HG03457 (cell line): ENCODE measurements at regions not wholly inside any gene's neighbourhood (a gene's known extent, or its start where the extent isn't known, plus 50 kb on each side); places are given as distances from the start of the nearest gene placed in this dataset.

Source experiments
- ATAC-seq: cut with Tn5 transposase; IDR thresholded peaks from one replicate; pipeline ENCODE4 v1.9.1; 2021; ENCODE audit warnings: moderate number of reproducible peaks; ENCODE audit not compliant: unreplicated experiment

- no peak for ATAC-seq
Measured at GRCh38 chr20:24077145-24077544, 88.6 kb upstream of the GGTLC1 start.

DNA sequence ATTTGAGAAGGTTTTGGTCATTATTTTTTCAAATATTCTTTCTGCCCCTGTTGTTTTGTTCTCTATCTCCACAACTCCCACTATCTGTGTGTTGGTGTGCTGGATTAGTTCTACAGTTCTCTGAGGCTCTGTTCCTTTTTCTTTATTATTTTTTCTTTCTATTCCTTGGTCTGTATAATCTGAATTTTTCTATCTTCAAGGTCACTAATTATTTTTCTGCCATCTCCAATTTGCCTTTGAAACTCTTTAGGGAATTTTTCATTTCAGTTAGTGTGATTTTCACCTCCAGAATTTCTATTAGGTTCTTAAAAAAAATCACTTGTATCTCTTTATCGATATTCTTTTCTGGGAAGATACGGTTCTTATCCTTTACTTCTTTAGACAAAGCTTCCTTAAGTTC is 82.1 kb upstream of the GGTLC1 start:
- ATAC-seq = no peak

DNA sequence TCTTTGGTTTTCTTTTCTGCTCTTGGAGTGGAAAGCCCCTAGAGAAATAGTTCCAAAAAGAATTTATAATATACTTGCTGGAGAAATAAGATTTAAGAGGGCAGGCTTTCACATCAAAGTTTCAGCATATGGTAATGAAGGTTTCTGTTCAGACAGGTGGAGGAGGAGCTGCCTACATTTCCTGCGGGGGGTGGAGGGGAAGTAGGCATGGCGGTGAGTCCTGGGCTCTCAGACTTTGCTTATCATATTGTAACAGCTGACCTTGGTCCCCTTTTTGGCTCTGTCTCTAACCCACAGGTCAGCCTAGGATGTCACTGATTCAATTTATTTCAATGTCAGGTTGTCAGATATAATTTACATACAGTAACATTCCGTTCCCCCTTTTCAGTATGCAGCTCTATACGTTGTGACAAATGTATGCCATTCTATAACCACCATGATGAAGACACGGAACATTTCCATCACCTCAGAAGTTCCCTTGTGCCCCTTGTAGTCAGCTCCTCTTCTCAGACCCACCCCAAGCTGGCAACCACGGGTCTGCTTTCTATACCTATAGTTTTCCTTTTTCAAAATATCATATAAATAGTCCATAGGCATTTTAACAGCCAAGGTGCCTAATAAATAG is 77.6 kb upstream of the GGTLC1 start:
- no peak for ATAC-seq

- ATAC-seq = no peak
Measured at GRCh38 chr20:24064915-24065314, 76.3 kb upstream of the GGTLC1 start.

- no peak for ATAC-seq
Measured at GRCh38 chr20:24064092-24064491, 75.5 kb upstream of the GGTLC1 start.

- no peak for ATAC-seq
Measured at GRCh38 chr20:24063100-24063499, 74.5 kb upstream of the GGTLC1 start.

DNA sequence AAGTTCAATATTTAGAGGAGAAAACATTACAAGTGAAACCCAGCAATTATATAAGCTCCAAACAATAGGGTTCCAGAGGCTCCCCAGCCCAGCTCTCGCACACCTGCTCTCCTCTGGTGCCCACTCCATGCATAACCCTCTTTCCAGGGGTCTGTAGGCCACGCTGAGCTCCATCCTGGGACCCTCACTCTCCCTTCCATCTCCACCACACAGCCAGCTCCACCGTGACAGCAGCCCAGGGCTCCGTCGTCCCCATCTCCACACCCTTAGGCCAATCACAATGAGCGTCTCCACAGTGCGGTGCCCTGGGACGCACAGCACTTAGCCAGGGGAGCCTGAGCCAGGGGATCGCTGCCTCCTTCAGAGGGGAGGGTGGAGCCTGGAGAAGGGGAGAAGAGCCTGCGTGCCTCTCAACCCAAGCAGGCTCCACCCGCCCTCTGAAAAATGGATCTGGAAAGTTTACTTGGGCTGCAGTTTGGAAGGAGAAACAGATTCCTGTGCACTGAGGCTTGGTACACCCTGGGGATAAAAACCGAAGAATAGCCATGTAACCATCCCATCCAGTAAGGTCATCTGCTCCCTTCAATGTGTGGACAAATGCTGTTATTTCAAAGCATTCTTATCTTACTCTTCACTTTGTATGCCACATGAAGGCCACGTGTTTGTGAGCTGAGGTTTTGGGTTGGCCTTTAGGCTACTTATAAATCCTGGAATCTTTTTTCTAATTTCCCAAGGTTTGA is 72.4 kb upstream of the GGTLC1 start:
- no peak for ATAC-seq

- no peak for ATAC-seq
Measured at GRCh38 chr20:24059174-24059573, 70.6 kb upstream of the GGTLC1 start.

GRCh38 chr20:24056491-24056890 is 67.9 kb upstream of the GGTLC1 start:
- no peak for ATAC-seq

DNA sequence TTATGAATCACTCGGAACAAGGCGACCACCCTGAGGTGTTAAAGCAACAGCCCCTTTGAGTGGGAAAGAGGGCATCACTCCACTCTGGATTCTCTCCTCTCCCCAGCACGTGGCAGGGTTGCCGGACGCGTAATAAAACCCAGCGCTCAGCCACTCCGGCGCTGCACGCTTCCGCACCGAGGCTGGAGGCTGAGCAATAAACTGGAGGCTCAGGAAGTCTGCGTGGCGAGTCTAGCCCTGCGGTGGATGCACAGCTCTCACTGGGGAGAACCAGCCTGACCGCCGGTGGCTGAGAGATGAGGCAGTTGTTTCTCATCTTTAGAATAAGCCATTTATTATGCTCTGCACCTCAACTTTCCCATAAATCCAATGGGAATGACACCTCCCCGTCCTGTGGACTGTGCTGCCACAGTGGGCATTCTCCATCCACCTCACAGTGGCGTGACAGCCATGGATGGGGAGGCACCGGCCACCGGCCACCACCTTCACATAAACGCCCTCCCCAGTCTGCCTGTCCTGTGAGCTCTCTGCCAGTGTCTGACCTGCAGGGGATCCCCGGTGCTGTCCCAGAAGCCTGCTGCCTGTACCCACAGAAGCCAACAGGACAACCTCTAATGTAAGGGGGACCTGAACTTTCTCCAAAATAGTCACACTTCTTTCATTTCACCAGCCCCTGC is 64.2 kb upstream of the GGTLC1 start:
- ATAC-seq = no peak

DNA sequence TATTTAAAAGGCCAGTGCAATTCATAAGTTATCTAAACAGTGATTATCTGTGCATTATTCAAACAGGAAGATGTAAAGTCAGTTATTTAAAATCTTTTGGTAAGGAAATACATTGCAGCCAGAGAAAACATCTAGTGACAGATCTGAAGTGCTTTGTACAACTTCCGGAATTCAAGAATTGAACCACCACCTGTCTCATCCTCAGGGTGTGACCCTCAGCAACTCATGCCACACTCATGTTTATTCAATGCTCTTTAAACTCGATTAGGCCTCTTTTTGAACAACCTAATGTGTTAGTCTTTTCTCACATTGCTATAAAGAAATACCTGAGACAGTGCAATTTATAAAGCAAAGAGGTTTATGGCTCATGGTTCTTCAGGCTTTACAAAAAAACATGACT is 62.6 kb upstream of the GGTLC1 start:
- no peak for ATAC-seq

- ATAC-seq = no peak
Measured at GRCh38 chr20:24050119-24050518, 61.5 kb upstream of the GGTLC1 start.

GRCh38 chr20:24049081-24049480 is 60.5 kb upstream of the GGTLC1 start:
- no peak for ATAC-seq

- no peak for ATAC-seq
Measured at GRCh38 chr20:24048024-24048611, 59.5 kb upstream of the GGTLC1 start.

DNA sequence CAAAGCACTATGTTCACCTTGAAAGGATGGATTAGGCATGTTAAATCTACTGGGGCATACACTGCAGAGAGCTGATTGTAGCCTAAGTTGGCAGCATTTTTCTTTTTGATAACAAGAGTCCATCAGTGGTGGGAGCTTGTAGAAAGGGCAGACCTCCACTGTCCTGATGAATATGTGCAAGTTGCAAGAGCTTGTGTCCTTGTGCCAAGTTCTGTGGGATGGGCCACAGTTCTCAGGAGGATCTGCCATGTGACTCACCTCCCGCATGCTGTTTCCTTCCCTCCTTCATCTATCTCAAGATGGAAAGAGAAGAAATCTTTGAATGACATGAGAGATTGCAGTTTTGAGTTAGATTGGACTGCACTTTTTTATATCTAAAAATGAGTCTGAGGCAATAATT is 58.3 kb upstream of the GGTLC1 start:
- ATAC-seq = no peak

- no peak for ATAC-seq
Measured at GRCh38 chr20:24045621-24046318, 57.2 kb upstream of the GGTLC1 start.

- ATAC-seq = no peak
Measured at GRCh38 chr20:24043294-24043693, 54.7 kb upstream of the GGTLC1 start.

- ATAC-seq = no peak
Measured at GRCh38 chr20:24042646-24043045, 54.1 kb upstream of the GGTLC1 start.

- ATAC-seq = no peak
Measured at GRCh38 chr20:24040896-24041459, 52.4 kb upstream of the GGTLC1 start.

DNA sequence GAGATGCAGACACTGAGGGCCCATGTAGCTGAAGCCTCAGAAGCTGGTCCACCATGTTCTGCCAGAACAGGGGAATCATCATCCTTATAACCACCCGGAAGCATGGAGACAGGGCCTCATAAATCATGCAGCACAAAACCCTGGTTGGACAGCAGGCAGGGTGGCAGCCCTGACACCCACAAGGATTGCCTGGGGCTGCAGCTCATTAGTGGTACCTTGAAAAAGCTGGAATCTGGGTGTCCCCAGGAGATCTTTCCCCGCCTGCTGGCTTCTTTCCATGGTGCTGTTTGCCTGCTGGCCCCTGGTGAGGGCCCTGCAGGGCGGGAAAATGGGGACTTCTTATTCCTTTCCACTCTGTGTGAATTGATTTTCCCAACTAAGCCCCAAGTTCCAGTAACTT is 50.6 kb upstream of the GGTLC1 start:
- ATAC-seq = no peak
